ENCODE measurements at regions not wholly inside any gene's neighbourhood (a gene's known extent, or its start where the extent isn't known, plus 50 kb on each side); places are given as distances from the start of the nearest gene placed in this dataset.

DNA sequence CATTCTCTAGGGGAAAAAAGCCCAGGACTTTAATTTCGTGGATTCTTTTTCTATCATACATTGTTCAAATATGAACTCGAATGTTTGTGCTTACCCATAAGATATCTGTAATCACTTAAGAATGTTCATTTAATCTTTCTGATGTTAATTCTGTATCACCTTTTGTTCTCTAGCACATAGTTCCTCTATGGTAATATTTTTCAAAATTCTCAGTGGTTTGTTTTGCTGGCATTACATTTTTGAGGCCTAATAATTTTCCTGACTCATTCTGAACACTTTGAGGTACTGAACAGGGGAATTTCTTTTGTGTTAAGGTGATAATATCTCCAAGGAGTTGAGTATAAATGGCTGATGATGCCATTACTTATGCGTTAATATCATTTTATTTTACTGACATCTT lies 490.7 kb upstream of the PITX2 start:
- TF ChIP-seq, protein P1, sequence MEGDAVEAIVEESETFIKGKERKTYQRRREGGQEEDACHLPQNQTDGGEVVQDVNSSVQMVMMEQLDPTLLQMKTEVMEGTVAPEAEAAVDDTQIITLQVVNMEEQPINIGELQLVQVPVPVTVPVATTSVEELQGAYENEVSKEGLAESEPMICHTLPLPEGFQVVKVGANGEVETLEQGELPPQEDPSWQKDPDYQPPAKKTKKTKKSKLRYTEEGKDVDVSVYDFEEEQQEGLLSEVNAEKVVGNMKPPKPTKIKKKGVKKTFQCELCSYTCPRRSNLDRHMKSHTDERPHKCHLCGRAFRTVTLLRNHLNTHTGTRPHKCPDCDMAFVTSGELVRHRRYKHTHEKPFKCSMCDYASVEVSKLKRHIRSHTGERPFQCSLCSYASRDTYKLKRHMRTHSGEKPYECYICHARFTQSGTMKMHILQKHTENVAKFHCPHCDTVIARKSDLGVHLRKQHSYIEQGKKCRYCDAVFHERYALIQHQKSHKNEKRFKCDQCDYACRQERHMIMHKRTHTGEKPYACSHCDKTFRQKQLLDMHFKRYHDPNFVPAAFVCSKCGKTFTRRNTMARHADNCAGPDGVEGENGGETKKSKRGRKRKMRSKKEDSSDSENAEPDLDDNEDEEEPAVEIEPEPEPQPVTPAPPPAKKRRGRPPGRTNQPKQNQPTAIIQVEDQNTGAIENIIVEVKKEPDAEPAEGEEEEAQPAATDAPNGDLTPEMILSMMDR (IDR thresholded peaks at IDR 0.05; ENCODE audit: borderline replicate concordance, extremely low read depth, low read length, poor library complexity, severe bottlenecking) = no peak
- TF ChIP-seq EZH2 (IDR thresholded peaks at IDR 0.05; ENCODE audit: borderline replicate concordance, low read depth, low read length, severe bottlenecking) = no peak

Measured in DND-41 (cell line).